ENCODE measurements at regions not wholly inside any gene's neighbourhood (a gene's known extent, or its start where the extent isn't known, plus 50 kb on each side); places are given as distances from the start of the nearest gene placed in this dataset.

GRCh38 chr5:163747586-163747985, 242.2 kb downstream of the MAT2B start:
- TF ChIP-seq POLR2A (IDR thresholded peaks at IDR 0.05) (no peak), CTCF (IDR thresholded peaks at IDR 0.05 in 4 of 5, conservative IDR thresholded peaks at IDR 0.05 in 1 of 5) (no peak)

Measured in gastrocnemius medialis (tissue), 4 donors.